IPS-NIHi7 (cell line): ENCODE measurements at regions not wholly inside any gene's neighbourhood (a gene's known extent, or its start where the extent isn't known, plus 50 kb on each side); places are given as distances from the start of the nearest gene placed in this dataset.
"Not testable (repeated sequence)": the region's sequence is repeated elsewhere in the genome, so short reads cannot be mapped to it uniquely, and the experiment has no call there.

Experiments used
- DNase-seq: peaks from one replicate; pipeline ENCODE4 v3.0.0; 2012; ENCODE audit warnings: mixed read lengths; ENCODE audit errors: extremely low spot score

GRCh38 chr7:142603870-142604448, 145.3 kb upstream of the PRSS1 start:
- peak; percentile 60 for DNase-seq

- no peak for DNase-seq
Measured at GRCh38 chr7:142602756-142603155, 146.5 kb upstream of the PRSS1 start.

GRCh38 chr7:142602183-142602582, 147.1 kb upstream of the PRSS1 start:
- no peak for DNase-seq

GRCh38 chr7:142598297-142598696, 151.0 kb upstream of the PRSS1 start:
- DNase-seq = no peak

GRCh38 chr7:142597547-142597946, 151.7 kb upstream of the PRSS1 start:
- DNase-seq = no peak

GRCh38 chr7:142595816-142596516, 153.3 kb upstream of the PRSS1 start:
- DNase-seq = no peak

- no peak for DNase-seq
Measured at GRCh38 chr7:142594078-142594477, 155.2 kb upstream of the PRSS1 start.

GRCh38 chr7:142593106-142593505, 156.2 kb upstream of the PRSS1 start:
- no peak for DNase-seq

- DNase-seq = no peak
Measured at GRCh38 chr7:142592664-142593063, 156.6 kb upstream of the PRSS1 start.

GRCh38 chr7:142592231-142592630, 157.0 kb upstream of the PRSS1 start:
- DNase-seq = no peak

GRCh38 chr7:142590830-142591457, 158.3 kb upstream of the PRSS1 start:
- no peak for DNase-seq

- no peak for DNase-seq
Measured at GRCh38 chr7:142590077-142590476, 159.2 kb upstream of the PRSS1 start.

GRCh38 chr7:142587578-142588191, 161.6 kb upstream of the PRSS1 start:
- peak; percentile 84 for DNase-seq

- DNase-seq = no peak
Measured at GRCh38 chr7:142586611-142587010, 162.7 kb upstream of the PRSS1 start.

- peak; percentile 31 for DNase-seq
Measured at GRCh38 chr7:142585425-142585824, 163.8 kb upstream of the PRSS1 start.

GRCh38 chr7:142584765-142585164, 164.5 kb upstream of the PRSS1 start:
- no peak for DNase-seq

GRCh38 chr7:142583446-142583845, 165.8 kb upstream of the PRSS1 start:
- peak; percentile 49 for DNase-seq

GRCh38 chr7:142582351-142582750, 166.9 kb upstream of the PRSS1 start:
- DNase-seq = no peak

- DNase-seq = peak; percentile 18
Measured at GRCh38 chr7:142581341-142581740, 167.9 kb upstream of the PRSS1 start.

- no peak for DNase-seq
Measured at GRCh38 chr7:142579946-142580345, 169.3 kb upstream of the PRSS1 start.

- DNase-seq = not testable (repeated sequence)
Measured at GRCh38 chr7:142575351-142575750, 173.9 kb upstream of the PRSS1 start.

- no peak for DNase-seq
Measured at GRCh38 chr7:142571581-142571980, 177.7 kb upstream of the PRSS1 start.

- no peak for DNase-seq
Measured at GRCh38 chr7:142569851-142570250, 179.4 kb upstream of the PRSS1 start.
